ENCODE measurements at regions not wholly inside any gene's neighbourhood (a gene's known extent, or its start where the extent isn't known, plus 50 kb on each side); places are given as distances from the start of the nearest gene placed in this dataset.

DNA sequence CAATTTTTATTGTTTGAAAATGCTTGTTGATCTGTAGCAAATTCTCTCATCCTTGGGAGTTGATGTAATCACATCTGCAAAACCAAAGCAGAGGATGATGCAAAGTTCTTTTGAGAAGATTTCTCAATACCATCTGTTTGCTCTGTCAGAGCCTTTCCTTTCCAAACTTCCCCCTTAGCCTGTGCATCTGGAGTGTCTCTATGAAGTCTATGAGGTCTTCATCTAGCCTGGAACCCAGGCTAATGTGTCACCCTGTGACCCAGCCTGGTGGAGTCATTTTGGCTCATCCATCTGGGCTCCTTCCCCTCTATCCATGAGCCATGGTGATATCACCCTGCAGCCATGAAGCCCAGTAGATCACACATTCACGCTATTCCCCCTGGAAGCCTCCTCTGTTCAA is 123.2 kb upstream of the SLC7A14 start:
- no peak overlapping the region for H3K27ac Mint-ChIP-seq (ENCODE audit: unreplicated experiment)
- H3K4me1 Mint-ChIP-seq (ENCODE audit: unreplicated experiment): no peaks in the 10 kb centered on the region
- peaks cover 5% of the 10 kb centered on the region for H3K9me3 Mint-ChIP-seq (ENCODE audit: unreplicated experiment)
- peaks cover 9% of the 10 kb centered on the region for H3K36me3 Mint-ChIP-seq (ENCODE audit: low read depth, unreplicated experiment)
- H3K4me3 Mint-ChIP-seq (ENCODE audit: unreplicated experiment): no peak overlapping the region
- H3K27me3 Mint-ChIP-seq (ENCODE audit: unreplicated experiment): no peaks in the 10 kb centered on the region
- no peak for TF ChIP-seq CTCF (IDR thresholded peaks at IDR 0.05; ENCODE audit: unreplicated experiment)
- DNase-seq (ENCODE audit: low spot score): no peak

- Mint-ChIP-seq H3K36me3 (ENCODE audit: low read depth, unreplicated experiment) (peaks cover 9% of the 10 kb centered on the region), H3K4me3 (ENCODE audit: unreplicated experiment) (no peak overlapping the region), H3K9me3 (ENCODE audit: unreplicated experiment) (peaks cover 5% of the 10 kb centered on the region), H3K27me3 (ENCODE audit: unreplicated experiment) (no peaks in the 10 kb centered on the region), H3K27ac (ENCODE audit: unreplicated experiment) (no peak overlapping the region), H3K4me1 (ENCODE audit: unreplicated experiment) (no peaks in the 10 kb centered on the region)
- no peak for DNase-seq (ENCODE audit: low spot score)
- no peak for TF ChIP-seq CTCF (IDR thresholded peaks at IDR 0.05; ENCODE audit: unreplicated experiment)
Observed at GRCh38 chr3:170707899-170708298, 122.0 kb upstream of the SLC7A14 start.

GRCh38 chr3:170705131-170705530 is 119.3 kb upstream of the SLC7A14 start:
- no peak for DNase-seq (ENCODE audit: low spot score)
- Mint-ChIP-seq H3K27me3 (ENCODE audit: unreplicated experiment) (no peaks in the 10 kb centered on the region), H3K9me3 (ENCODE audit: unreplicated experiment) (peaks cover 5% of the 10 kb centered on the region), H3K27ac (ENCODE audit: unreplicated experiment) (no peak overlapping the region), H3K4me1 (ENCODE audit: unreplicated experiment) (no peaks in the 10 kb centered on the region), H3K36me3 (ENCODE audit: low read depth, unreplicated experiment) (peaks cover 9% of the 10 kb centered on the region), H3K4me3 (ENCODE audit: unreplicated experiment) (no peak overlapping the region)
- no peak for TF ChIP-seq CTCF (IDR thresholded peaks at IDR 0.05; ENCODE audit: unreplicated experiment)

DNA sequence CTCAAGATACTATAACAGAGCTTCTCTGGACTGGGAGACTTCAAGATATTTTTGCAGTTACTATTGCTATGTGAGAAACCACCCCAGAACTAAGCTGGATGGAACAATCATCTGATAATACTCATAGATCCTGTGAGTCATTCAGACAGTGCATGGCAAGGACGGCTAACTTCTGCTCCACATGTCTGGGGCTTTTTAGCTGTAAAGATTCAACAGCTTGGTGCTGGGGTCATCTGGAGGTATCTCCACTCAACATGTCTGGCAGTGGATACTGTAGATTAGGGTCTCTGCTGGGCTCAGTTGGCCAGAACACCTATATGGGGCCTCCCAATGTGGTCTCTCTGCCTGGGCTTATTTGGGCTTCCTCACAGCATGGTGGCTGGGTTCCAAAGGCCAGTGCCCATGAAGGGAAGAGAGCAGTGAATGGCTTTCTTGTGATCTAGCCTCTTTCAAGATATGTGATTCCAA is 117.3 kb upstream of the SLC7A14 start:
- Mint-ChIP-seq H3K36me3 (ENCODE audit: low read depth, unreplicated experiment) (no peaks in the 10 kb centered on the region), H3K27ac (ENCODE audit: unreplicated experiment) (no peak overlapping the region)

More for the DNA sequence above, 117.3 kb upstream of the SLC7A14 start:
- Mint-ChIP-seq H3K4me1 (ENCODE audit: unreplicated experiment) (no peaks in the 10 kb centered on the region), H3K9me3 (ENCODE audit: unreplicated experiment) (no peaks in the 10 kb centered on the region), H3K4me3 (ENCODE audit: unreplicated experiment) (no peak overlapping the region), H3K27me3 (ENCODE audit: unreplicated experiment) (no peaks in the 10 kb centered on the region)
- no peak for DNase-seq (ENCODE audit: low spot score)
- TF ChIP-seq CTCF (IDR thresholded peaks at IDR 0.05; ENCODE audit: unreplicated experiment): no peak

All from endothelial cell (in vitro differentiated cells).